Astrocyte (in vitro differentiated cells and primary cell): ENCODE measurements at regions not wholly inside any gene's neighbourhood (a gene's known extent, or its start where the extent isn't known, plus 50 kb on each side); places are given as distances from the start of the nearest gene placed in this dataset.

Experiments
- DNase-seq: peaks from one replicate; pipeline ENCODE4 v3.0.0-alpha.2; 2010; ENCODE audit warnings: low read depth
- FAIRE-seq: peaks from 2 replicates; lab custom pipeline; 2011; peaks lifted over from hg19 to GRCh38; lab: Jason Lieb, UNC
- H2AFZ ChIP-seq: 2 replicates; pipeline ENCODE4 v1.6.0; 2012; ENCODE audit warnings: low read depth, low read length, inconsistent platforms
- H3K27ac ChIP-seq: 2 replicates; pipeline ENCODE4 v1.5.1; 2011; ENCODE audit warnings: low read depth, low read length, inconsistent platforms
- H3K27me3 ChIP-seq: 2 replicates; pipeline ENCODE4 v1.6.0; 2011; ENCODE audit warnings: low read length, inconsistent platforms; ENCODE audit not compliant: insufficient read depth
- H3K36me3 ChIP-seq: 2 replicates; pipeline ENCODE4 v1.5.1; 2011; ENCODE audit warnings: low read length, inconsistent platforms; ENCODE audit not compliant: insufficient read depth
- H3K4me1 ChIP-seq: 2 replicates; pipeline ENCODE4 v1.5.1; 2011; ENCODE audit warnings: low read length, inconsistent platforms; ENCODE audit not compliant: insufficient read depth
- H3K4me2 ChIP-seq: 2 replicates; pipeline ENCODE4 v1.6.0; 2012; ENCODE audit warnings: low read length, inconsistent platforms
- H3K4me3 ChIP-seq: 2 replicates; pipeline ENCODE4 v1.5.1; 2011; ENCODE audit warnings: low read depth, mild to moderate bottlenecking, low read length, inconsistent platforms; ENCODE audit not compliant: insufficient read depth
- H3K79me2 ChIP-seq: 2 replicates; pipeline ENCODE4 v1.6.0; 2012; ENCODE audit warnings: mild to moderate bottlenecking, low read length, inconsistent platforms; ENCODE audit not compliant: insufficient read depth
- H3K9ac ChIP-seq: 2 replicates; pipeline ENCODE4 v1.6.0; 2012; ENCODE audit warnings: mild to moderate bottlenecking, low read length, inconsistent platforms
- H3K9me3 ChIP-seq: 2 replicates; pipeline ENCODE4 v1.5.1; 2012; ENCODE audit warnings: low read depth, mild to moderate bottlenecking, low read length, inconsistent platforms; ENCODE audit not compliant: insufficient read depth
- H4K20me1 ChIP-seq: 2 replicates; pipeline ENCODE4 v1.6.0; 2012; ENCODE audit warnings: low read length, inconsistent platforms; ENCODE audit not compliant: insufficient read depth
- H3K27ac Mint-ChIP-seq: one replicate; pipeline ENCODE4 v1.8.0; 2021; ENCODE audit warnings: mild to moderate bottlenecking, mixed read lengths; ENCODE audit not compliant: unreplicated experiment
- H3K27me3 Mint-ChIP-seq: one replicate; pipeline ENCODE4 v1.8.0; 2021; ENCODE audit warnings: low read depth, mixed read lengths; ENCODE audit not compliant: unreplicated experiment
- H3K36me3 Mint-ChIP-seq: one replicate; pipeline ENCODE4 v1.8.0; 2021; ENCODE audit warnings: low read depth, mixed read lengths; ENCODE audit not compliant: unreplicated experiment
- H3K4me1 Mint-ChIP-seq: one replicate; pipeline ENCODE4 v1.8.0; 2021; ENCODE audit warnings: low read depth, mixed read lengths; ENCODE audit not compliant: unreplicated experiment
- H3K4me3 Mint-ChIP-seq: one replicate; pipeline ENCODE4 v1.8.0; 2021; ENCODE audit warnings: mild to moderate bottlenecking, moderate library complexity, mixed read lengths; ENCODE audit not compliant: unreplicated experiment
- H3K9me3 Mint-ChIP-seq: one replicate; pipeline ENCODE4 v1.8.0; 2021; ENCODE audit warnings: mild to moderate bottlenecking, mixed read lengths; ENCODE audit not compliant: unreplicated experiment
- EZH2 ChIP-seq: IDR thresholded peaks from 2 replicates; pipeline ENCODE4 v1.6.1; 2012; ENCODE audit warnings: mild to moderate bottlenecking, low read length, inconsistent platforms; ENCODE audit not compliant: insufficient read depth
- TF ChIP-seq, protein P1 (sequence below): IDR thresholded peaks from 2 replicates; pipeline ENCODE4 v1.5.1; 2011; ENCODE audit warnings: low read depth, mild to moderate bottlenecking, inconsistent platforms, low read length, moderate library complexity; ENCODE audit not compliant: insufficient read depth

DNA sequence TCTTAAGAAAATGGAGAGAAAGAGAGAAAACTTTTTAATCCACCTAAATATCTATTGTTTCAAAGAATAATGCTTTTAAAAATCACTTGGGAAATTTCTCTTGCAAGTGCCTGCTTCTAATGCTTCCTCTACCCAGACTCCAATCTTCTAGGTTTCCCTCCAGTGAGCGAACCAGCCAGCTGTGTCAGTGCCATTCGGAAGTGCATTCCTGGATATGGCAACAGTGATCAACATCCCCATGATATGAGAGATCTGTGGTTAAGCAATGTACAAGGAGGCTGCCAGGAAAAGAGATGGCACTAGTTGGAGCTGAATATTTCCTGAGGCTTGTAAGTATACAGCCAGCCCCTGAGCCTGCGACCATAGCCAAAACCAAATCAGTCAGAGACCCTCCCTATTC, 53.3 kb upstream of the KCNMB2 start:
- no peak for TF ChIP-seq EZH2
- TF ChIP-seq, protein P1, sequence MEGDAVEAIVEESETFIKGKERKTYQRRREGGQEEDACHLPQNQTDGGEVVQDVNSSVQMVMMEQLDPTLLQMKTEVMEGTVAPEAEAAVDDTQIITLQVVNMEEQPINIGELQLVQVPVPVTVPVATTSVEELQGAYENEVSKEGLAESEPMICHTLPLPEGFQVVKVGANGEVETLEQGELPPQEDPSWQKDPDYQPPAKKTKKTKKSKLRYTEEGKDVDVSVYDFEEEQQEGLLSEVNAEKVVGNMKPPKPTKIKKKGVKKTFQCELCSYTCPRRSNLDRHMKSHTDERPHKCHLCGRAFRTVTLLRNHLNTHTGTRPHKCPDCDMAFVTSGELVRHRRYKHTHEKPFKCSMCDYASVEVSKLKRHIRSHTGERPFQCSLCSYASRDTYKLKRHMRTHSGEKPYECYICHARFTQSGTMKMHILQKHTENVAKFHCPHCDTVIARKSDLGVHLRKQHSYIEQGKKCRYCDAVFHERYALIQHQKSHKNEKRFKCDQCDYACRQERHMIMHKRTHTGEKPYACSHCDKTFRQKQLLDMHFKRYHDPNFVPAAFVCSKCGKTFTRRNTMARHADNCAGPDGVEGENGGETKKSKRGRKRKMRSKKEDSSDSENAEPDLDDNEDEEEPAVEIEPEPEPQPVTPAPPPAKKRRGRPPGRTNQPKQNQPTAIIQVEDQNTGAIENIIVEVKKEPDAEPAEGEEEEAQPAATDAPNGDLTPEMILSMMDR, result no peak
- H3K27me3 Mint-ChIP-seq, result peaks cover 3% of the 10 kb centered on the region
- Histone ChIP-seq H2AFZ (no peak overlapping the region), H3K27me3 (no peaks in the 10 kb centered on the region), H3K4me3 (no peak overlapping the region), H3K9ac (no peak overlapping the region), H3K36me3 (no peaks in the 10 kb centered on the region), H4K20me1 (no peaks in the 10 kb centered on the region), H3K9me3 (no peaks in the 10 kb centered on the region), H3K27ac (no peak overlapping the region), H3K4me1 (peaks cover 3% of the 10 kb centered on the region), H3K4me2 (no peak overlapping the region), H3K79me2 (no peaks in the 10 kb centered on the region)
- no peaks in the 10 kb centered on the region for H3K4me1 Mint-ChIP-seq
- no peaks in the 10 kb centered on the region for H3K9me3 Mint-ChIP-seq
- FAIRE-seq, result no peak
- H3K4me3 Mint-ChIP-seq, result no peak overlapping the region
- H3K27ac Mint-ChIP-seq, result no peak overlapping the region
- DNase-seq, result no peak
- H3K36me3 Mint-ChIP-seq, result no peaks in the 10 kb centered on the region

DNA sequence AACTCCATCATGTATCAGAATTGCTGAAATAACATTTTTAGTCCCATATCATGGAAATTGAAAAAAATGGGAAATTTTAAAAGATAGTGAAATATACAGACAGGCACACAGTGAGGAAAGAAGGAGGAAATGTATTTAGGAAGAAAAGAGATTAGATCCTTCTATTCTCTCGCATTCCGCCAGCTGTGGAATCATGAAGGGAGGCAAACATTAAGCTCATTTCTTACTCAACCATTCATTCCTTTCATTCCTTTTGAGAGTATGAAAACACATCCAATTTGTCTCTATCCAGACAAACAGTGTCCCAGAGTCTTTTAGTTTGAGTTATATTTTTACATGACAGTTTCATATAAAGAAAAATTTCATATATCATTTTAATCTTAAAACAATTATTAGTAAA, 52.5 kb upstream of the KCNMB2 start:
- no peak for FAIRE-seq
- H3K27me3 ChIP-seq, result no peaks in the 10 kb centered on the region

DNA sequence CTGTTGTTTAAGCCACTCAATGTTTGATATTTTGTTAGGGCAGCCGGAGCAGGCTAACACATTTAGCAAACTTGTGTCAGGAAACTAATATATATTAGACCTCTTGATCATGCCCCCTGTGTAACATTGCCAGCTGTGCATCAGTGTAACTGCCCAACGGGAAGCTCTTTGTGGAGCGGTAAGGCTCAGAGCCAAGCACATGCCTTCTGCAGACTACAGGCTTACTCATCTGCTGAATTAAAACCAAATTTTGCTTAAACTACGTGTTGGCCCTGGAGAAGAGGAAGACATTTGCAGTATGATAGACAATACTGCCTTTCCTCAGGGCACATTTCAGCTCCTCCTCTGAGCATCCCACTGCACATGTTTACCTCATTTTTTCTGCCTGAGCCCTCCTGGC, 50.5 kb upstream of the KCNMB2 start:
- Histone ChIP-seq H3K36me3 (no peaks in the 10 kb centered on the region), H3K79me2 (no peaks in the 10 kb centered on the region), H4K20me1 (no peaks in the 10 kb centered on the region), H3K9me3 (no peaks in the 10 kb centered on the region), H3K4me1 (peaks cover 3% of the 10 kb centered on the region), H3K9ac (no peak overlapping the region), H2AFZ (peak overlapping the region; percentile 62), H3K27me3 (no peaks in the 10 kb centered on the region), H3K4me2 (peak overlapping the region; percentile 36), H3K27ac (no peak overlapping the region), H3K4me3 (no peak overlapping the region)
- no peak overlapping the region for H3K4me3 Mint-ChIP-seq
- H3K9me3 Mint-ChIP-seq, result no peaks in the 10 kb centered on the region
- FAIRE-seq (no peak), DNase-seq (peak; percentile 65)
- H3K27ac Mint-ChIP-seq, result no peak overlapping the region
- H3K36me3 Mint-ChIP-seq, result no peaks in the 10 kb centered on the region
- peaks cover 2% of the 10 kb centered on the region for H3K27me3 Mint-ChIP-seq
- no peaks in the 10 kb centered on the region for H3K4me1 Mint-ChIP-seq
- no peak for TF ChIP-seq EZH2
- TF ChIP-seq, protein P1, result no peak

More for the DNA sequence above, 52.5 kb upstream of the KCNMB2 start:
- H3K27ac Mint-ChIP-seq, result no peak overlapping the region
- H3K36me3 Mint-ChIP-seq, result no peaks in the 10 kb centered on the region
- H3K4me3 Mint-ChIP-seq, result no peak overlapping the region
- Histone ChIP-seq H3K4me1 (peaks cover 3% of the 10 kb centered on the region), H3K9ac (no peak overlapping the region), H4K20me1 (no peaks in the 10 kb centered on the region), H3K36me3 (no peaks in the 10 kb centered on the region), H3K9me3 (no peaks in the 10 kb centered on the region), H3K79me2 (no peaks in the 10 kb centered on the region), H2AFZ (no peak overlapping the region), H3K4me2 (no peak overlapping the region), H3K27ac (no peak overlapping the region), H3K4me3 (no peak overlapping the region)
- no peaks in the 10 kb centered on the region for H3K4me1 Mint-ChIP-seq
- DNase-seq, result no peak
- H3K27me3 Mint-ChIP-seq, result peaks cover 3% of the 10 kb centered on the region
- TF ChIP-seq EZH2, result no peak
- TF ChIP-seq, protein P1, result no peak
- H3K9me3 Mint-ChIP-seq, result no peaks in the 10 kb centered on the region
